ENCODE measurements at regions not wholly inside any gene's neighbourhood (a gene's known extent, or its start where the extent isn't known, plus 50 kb on each side); places are given as distances from the start of the nearest gene placed in this dataset.

DNA sequence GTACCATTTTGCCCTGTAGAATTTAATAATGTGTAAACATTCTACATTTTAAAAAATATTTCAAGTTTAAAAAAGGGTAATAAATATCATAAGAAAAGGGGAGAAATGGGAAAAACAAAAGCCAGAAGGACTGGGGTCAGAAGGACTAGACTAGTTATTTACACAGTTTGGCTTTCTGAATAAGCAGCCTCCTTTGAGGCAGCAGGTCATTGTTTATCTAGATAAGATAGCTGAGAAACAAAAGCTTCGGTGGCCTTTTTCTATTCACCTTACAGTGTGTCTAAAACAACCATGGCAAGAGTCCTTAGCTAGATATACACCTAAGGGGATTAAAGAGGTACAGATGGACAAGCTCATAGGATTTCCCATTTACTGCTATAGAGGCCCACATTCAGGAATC lies 396.5 kb upstream of the PMFBP1 start:
- WGBS (ENCODE audit: low lambda C conversion rate, missing lambda C conversion rate) = 27% methylated on average over 1 of the region's 1 CpG
- no peaks in the 10 kb centered on the region for H3K9me3 ChIP-seq (ENCODE audit: low read depth)
- no peak for DNase-seq (ENCODE audit: low spot score)

DNA sequence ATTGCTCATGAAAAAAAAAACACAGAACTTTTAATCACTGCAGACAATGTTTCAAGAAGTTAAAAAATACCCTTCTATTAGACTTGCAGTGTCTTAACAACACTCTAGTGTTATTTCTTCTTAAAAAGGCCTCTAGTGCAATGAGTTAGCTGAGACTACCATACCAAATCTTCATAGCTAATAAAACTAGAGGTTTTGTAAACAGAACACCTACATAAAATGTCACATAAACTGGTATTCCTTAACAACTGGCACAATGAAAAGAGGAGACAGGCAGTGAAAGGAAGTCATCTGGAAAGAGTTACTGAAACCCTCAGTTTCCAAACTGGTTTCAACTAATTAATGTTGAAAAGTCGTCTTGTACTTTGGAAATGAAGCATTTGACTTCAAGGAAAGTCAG lies 394.2 kb upstream of the PMFBP1 start:
- 58% methylated on average over 1 of the region's 1 CpG for WGBS (ENCODE audit: low lambda C conversion rate, missing lambda C conversion rate)
- TF ChIP-seq EZH2phosphoT487 (IDR thresholded peaks at IDR 0.05; ENCODE audit: low read depth, severe bottlenecking, unreplicated experiment) (peak; percentile 52), EZH2 (IDR thresholded peaks at IDR 0.05; ENCODE audit: borderline replicate concordance) (no peak)
- H3K27me3 ChIP-seq = no peaks in the 10 kb centered on the region
- no peak overlapping the region for H3K27ac ChIP-seq
- no peak for DNase-seq (ENCODE audit: low spot score)
- H4K20me1 ChIP-seq (ENCODE audit: insufficient read depth, poor library complexity, severe bottlenecking) = no peaks in the 10 kb centered on the region
- no peaks in the 10 kb centered on the region for H3K9me3 ChIP-seq (ENCODE audit: low read depth)
- H3K4me1 ChIP-seq (ENCODE audit: insufficient read depth) = peaks cover 3% of the 10 kb centered on the region
- H3K4me3 ChIP-seq = no peak overlapping the region
- no peaks in the 10 kb centered on the region for H3K79me2 ChIP-seq
- no peak overlapping the region for H2AFZ ChIP-seq
- no peak overlapping the region for H3K4me2 ChIP-seq
- no peaks in the 10 kb centered on the region for H3K36me3 ChIP-seq (replicated peaks; ENCODE audit: insufficient read depth, low read depth)
- no peaks in the 10 kb centered on the region for H3K9me2 ChIP-seq (replicated peaks; ENCODE audit: insufficient read depth)

More for the DNA sequence above, 396.5 kb upstream of the PMFBP1 start:
- Histone ChIP-seq H3K79me2 (no peaks in the 10 kb centered on the region), H3K9me2 (replicated peaks; ENCODE audit: insufficient read depth) (no peaks in the 10 kb centered on the region), H3K4me3 (no peak overlapping the region), H3K4me2 (no peak overlapping the region), H2AFZ (no peak overlapping the region), H3K27me3 (no peaks in the 10 kb centered on the region), H4K20me1 (ENCODE audit: insufficient read depth, poor library complexity, severe bottlenecking) (no peaks in the 10 kb centered on the region), H3K27ac (no peak overlapping the region), H3K36me3 (replicated peaks; ENCODE audit: insufficient read depth, low read depth) (no peaks in the 10 kb centered on the region), H3K4me1 (ENCODE audit: insufficient read depth) (no peaks in the 10 kb centered on the region)
- TF ChIP-seq, protein P1, sequence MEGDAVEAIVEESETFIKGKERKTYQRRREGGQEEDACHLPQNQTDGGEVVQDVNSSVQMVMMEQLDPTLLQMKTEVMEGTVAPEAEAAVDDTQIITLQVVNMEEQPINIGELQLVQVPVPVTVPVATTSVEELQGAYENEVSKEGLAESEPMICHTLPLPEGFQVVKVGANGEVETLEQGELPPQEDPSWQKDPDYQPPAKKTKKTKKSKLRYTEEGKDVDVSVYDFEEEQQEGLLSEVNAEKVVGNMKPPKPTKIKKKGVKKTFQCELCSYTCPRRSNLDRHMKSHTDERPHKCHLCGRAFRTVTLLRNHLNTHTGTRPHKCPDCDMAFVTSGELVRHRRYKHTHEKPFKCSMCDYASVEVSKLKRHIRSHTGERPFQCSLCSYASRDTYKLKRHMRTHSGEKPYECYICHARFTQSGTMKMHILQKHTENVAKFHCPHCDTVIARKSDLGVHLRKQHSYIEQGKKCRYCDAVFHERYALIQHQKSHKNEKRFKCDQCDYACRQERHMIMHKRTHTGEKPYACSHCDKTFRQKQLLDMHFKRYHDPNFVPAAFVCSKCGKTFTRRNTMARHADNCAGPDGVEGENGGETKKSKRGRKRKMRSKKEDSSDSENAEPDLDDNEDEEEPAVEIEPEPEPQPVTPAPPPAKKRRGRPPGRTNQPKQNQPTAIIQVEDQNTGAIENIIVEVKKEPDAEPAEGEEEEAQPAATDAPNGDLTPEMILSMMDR (IDR thresholded peaks at IDR 0.05; ENCODE audit: poor library complexity) = no peak
- TF ChIP-seq EZH2 (IDR thresholded peaks at IDR 0.05; ENCODE audit: borderline replicate concordance) (no peak), EZH2phosphoT487 (IDR thresholded peaks at IDR 0.05; ENCODE audit: low read depth, severe bottlenecking, unreplicated experiment) (no peak)

DNA sequence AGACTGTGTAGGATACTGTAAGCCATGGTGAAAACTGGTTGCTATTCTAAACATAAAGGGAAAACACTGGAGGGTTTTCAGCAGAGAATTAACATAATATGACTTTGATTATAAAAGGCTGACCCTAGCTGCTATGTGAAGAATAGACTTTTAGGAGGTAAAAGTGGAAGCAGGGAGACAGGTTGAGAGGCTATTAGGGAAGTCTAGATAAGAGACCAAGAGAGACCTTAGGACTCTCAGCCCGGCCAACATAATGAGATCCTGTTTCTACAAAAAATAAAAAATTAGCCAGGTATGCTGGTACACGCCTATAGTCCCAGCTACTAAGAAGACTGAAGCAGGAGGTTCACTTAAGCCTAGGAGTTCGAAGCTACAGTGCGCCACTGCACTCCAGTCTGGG lies 393.2 kb upstream of the PMFBP1 start:
- TF ChIP-seq EZH2 (IDR thresholded peaks at IDR 0.05; ENCODE audit: borderline replicate concordance) = no peak
- TF ChIP-seq, protein P1 (IDR thresholded peaks at IDR 0.05; ENCODE audit: poor library complexity) = no peak
- TF ChIP-seq EZH2phosphoT487 (IDR thresholded peaks at IDR 0.05; ENCODE audit: low read depth, severe bottlenecking, unreplicated experiment) = no peak
- no peak for DNase-seq (ENCODE audit: low spot score)
- Histone ChIP-seq H3K9me3 (ENCODE audit: low read depth) (no peaks in the 10 kb centered on the region), H3K36me3 (replicated peaks; ENCODE audit: insufficient read depth, low read depth) (no peaks in the 10 kb centered on the region), H2AFZ (no peak overlapping the region), H3K27me3 (no peaks in the 10 kb centered on the region), H4K20me1 (ENCODE audit: insufficient read depth, poor library complexity, severe bottlenecking) (no peaks in the 10 kb centered on the region), H3K9me2 (replicated peaks; ENCODE audit: insufficient read depth) (no peaks in the 10 kb centered on the region), H3K27ac (no peak overlapping the region), H3K79me2 (no peaks in the 10 kb centered on the region), H3K4me3 (no peak overlapping the region), H3K4me1 (ENCODE audit: insufficient read depth) (peaks cover 13% of the 10 kb centered on the region), H3K4me2 (no peak overlapping the region)
- WGBS (ENCODE audit: low lambda C conversion rate, missing lambda C conversion rate) = 71% methylated on average over 4 of the region's 4 CpGs

DNA sequence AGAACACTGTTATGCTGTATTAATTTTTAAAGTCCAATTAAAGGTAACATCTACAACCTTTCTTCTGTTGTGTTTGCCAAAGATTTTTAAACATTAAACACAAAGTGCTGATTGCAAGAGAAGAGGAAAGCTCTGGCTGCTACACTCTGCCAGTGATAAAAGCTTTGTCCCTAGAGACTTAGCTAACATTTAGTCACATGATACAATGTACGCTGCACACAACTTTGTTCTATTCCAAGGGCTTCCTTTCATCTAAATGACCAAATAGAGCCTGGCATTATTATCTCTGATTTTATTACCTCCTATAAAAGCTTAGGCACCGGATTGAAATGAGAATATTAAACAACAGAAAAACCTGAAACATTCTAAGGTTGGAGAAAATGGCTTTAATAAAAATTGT lies 388.7 kb upstream of the PMFBP1 start:
- no peaks in the 10 kb centered on the region for H3K36me3 ChIP-seq (replicated peaks; ENCODE audit: insufficient read depth, low read depth)
- H3K9me3 ChIP-seq (ENCODE audit: low read depth) = no peaks in the 10 kb centered on the region
- peak overlapping the region; percentile 19 for H2AFZ ChIP-seq
- no peaks in the 10 kb centered on the region for H3K27me3 ChIP-seq
- H3K4me3 ChIP-seq = no peak overlapping the region
- DNase-seq (ENCODE audit: low spot score) = peak; percentile 35
- WGBS (ENCODE audit: low lambda C conversion rate, missing lambda C conversion rate) = 16% methylated on average over 2 of the region's 2 CpGs
- H3K27ac ChIP-seq = peak overlapping the region; percentile 29
- peaks cover 13% of the 10 kb centered on the region for H3K4me1 ChIP-seq (ENCODE audit: insufficient read depth)
- no peaks in the 10 kb centered on the region for H4K20me1 ChIP-seq (ENCODE audit: insufficient read depth, poor library complexity, severe bottlenecking)
- no peaks in the 10 kb centered on the region for H3K79me2 ChIP-seq
- no peaks in the 10 kb centered on the region for H3K9me2 ChIP-seq (replicated peaks; ENCODE audit: insufficient read depth)
- no peak for TF ChIP-seq EZH2phosphoT487 (IDR thresholded peaks at IDR 0.05; ENCODE audit: low read depth, severe bottlenecking, unreplicated experiment)
- TF ChIP-seq EZH2 (IDR thresholded peaks at IDR 0.05; ENCODE audit: borderline replicate concordance) = no peak
- TF ChIP-seq, protein P1 (IDR thresholded peaks at IDR 0.05; ENCODE audit: poor library complexity) = no peak
- H3K4me2 ChIP-seq = peak overlapping the region; percentile 41

Data from hepatocyte (in vitro differentiated cells).